GM12878 (cell line): ENCODE measurements at regions not wholly inside any gene's neighbourhood (a gene's known extent, or its start where the extent isn't known, plus 50 kb on each side); places are given as distances from the start of the nearest gene placed in this dataset.

ENCODE experiments used
- ATAC-seq: fragments of 200-7000 bp; cut with Tn5 transposase; 3 replicates; pipeline ENCODE4 v1.9.1; 2020; ENCODE audit warnings: mild to moderate bottlenecking, moderate library complexity
- BruUV-seq: library from RNA; stranded (reverse); fragments of 400-500 nt; replicated peaks from 2 replicates; lab custom pipeline; 2021; lab: Mats Ljungman, UMichigan
- CTCF ChIA-PET: fragments of 300-600 bp; sonication (Branson Sonifier 250); formaldehyde crosslinking; extraction: SDS; loops from one replicate; lab custom pipeline; 2021; ENCODE audit warnings: inconsistent platforms; lab: Yijun Ruan, JAX
- POLR2A ChIA-PET: fragments of 350-600 bp; formaldehyde crosslinking; extraction: SDS; loops from one replicate; lab custom pipeline; 2021; ENCODE audit warnings: inconsistent platforms; lab: Charles Lee
- RAD21 ChIA-PET: fragments of 300-600 bp; sonication (Branson Sonifier 250); formaldehyde crosslinking; loops from one replicate; lab custom pipeline; 2023; ENCODE audit warnings: antibody characterized with exemption; ENCODE audit not compliant: unreplicated experiment; lab: Charles Lee
- SMC1A ChIA-PET: fragments of 300-600 bp; sonication (Branson Sonifier 250); formaldehyde crosslinking; loops from one replicate; lab custom pipeline; 2023; ENCODE audit not compliant: unreplicated experiment, uncharacterized antibody; lab: Charles Lee
- DNase-seq: peaks from one replicate; pipeline ENCODE4 v3.0.0-alpha.2; 2011; ENCODE audit warnings: low read depth, low spot score
- FAIRE-seq: peaks from 3 replicates; lab custom pipeline; 2011; peaks lifted over from hg19 to GRCh38; lab: Jason Lieb, UNC
- H2AFZ ChIP-seq: 2 replicates; pipeline ENCODE4 v1.6.0; 2011; ENCODE audit warnings: low read depth, low read length, control low read depth; ENCODE audit not compliant: control insufficient read depth
- H3K27ac ChIP-seq: 2 replicates; pipeline ENCODE4 v1.5.1; 2011; ENCODE audit warnings: control low read depth; ENCODE audit not compliant: control insufficient read depth, insufficient read depth
- H3K27me3 ChIP-seq, 2 experiments: replicated peaks in 1 of 2; 2 replicates each; pipeline versions ENCODE4 v1.6.0 to v1.6.1; 2011; ENCODE audit warnings: low read length in 1 of 2; ENCODE audit not compliant: control insufficient read depth in 2 of 2, insufficient read depth in 2 of 2
- H3K36me3 ChIP-seq, 2 experiments: 2 replicates each; pipeline ENCODE4 v1.5.1; 2011; ENCODE audit warnings: low read length in 1 of 2; ENCODE audit not compliant: control insufficient read depth in 2 of 2, insufficient read depth in 2 of 2
- H3K4me1 ChIP-seq: 2 replicates; pipeline ENCODE4 v1.6.1; 2011; ENCODE audit warnings: mild to moderate bottlenecking, low read length, moderate library complexity, mixed read lengths; ENCODE audit not compliant: control insufficient read depth, insufficient read depth
- H3K4me2 ChIP-seq: 2 replicates; pipeline ENCODE4 v1.6.0; 2011; ENCODE audit warnings: control low read depth; ENCODE audit not compliant: control insufficient read depth, insufficient read depth
- H3K4me3 ChIP-seq: fragments of 200-600 bp; sonication (generic); 2 replicates; pipeline ENCODE4 v1.5.1; 2016
- H3K79me2 ChIP-seq: 2 replicates; pipeline ENCODE4 v1.6.0; 2011; ENCODE audit warnings: low read length; ENCODE audit not compliant: control insufficient read depth, insufficient read depth
- H3K9ac ChIP-seq: 2 replicates; pipeline ENCODE4 v1.8.0; 2011; ENCODE audit warnings: low read length, control low read depth, mixed read lengths; ENCODE audit not compliant: control insufficient read depth, insufficient read depth
- H3K9me3 ChIP-seq: replicated peaks from 3 replicates; pipeline ENCODE4 v1.5.1; 2011; ENCODE audit warnings: mild to moderate bottlenecking, low read length; ENCODE audit not compliant: control insufficient read depth, insufficient read depth
- H4K20me1 ChIP-seq: 2 replicates; pipeline ENCODE4 v1.6.0; 2011; ENCODE audit not compliant: control insufficient read depth, insufficient read depth
- CTCF ChIP-seq, 3 experiments: IDR thresholded peaks in 2 of 3; conservative IDR thresholded peaks in 1 of 3; 2 replicates each; pipeline ENCODE4 v1.5.1; 2011; ENCODE audit warnings: low read depth in 3 of 3, low read length in 3 of 3, mild to moderate bottlenecking in 3 of 3, control low read depth in 2 of 3, moderate library complexity in 2 of 3, inconsistent platforms in 1 of 3, mixed read lengths in 1 of 3; ENCODE audit not compliant: control insufficient read depth in 2 of 3, insufficient read depth in 1 of 3; ENCODE audit errors: extremely low read depth in 1 of 3
- EZH2 ChIP-seq: IDR thresholded peaks from 2 replicates; pipeline ENCODE4 v1.6.1; 2012; ENCODE audit warnings: low read depth, mild to moderate bottlenecking, control low read depth, inconsistent platforms, low read length, borderline replicate concordance; ENCODE audit not compliant: control insufficient read depth
- HSF1 ChIP-seq: fragments of 150-350 bp; IDR thresholded peaks from 2 replicates; pipeline ENCODE4 v1.6.1; 2014; ENCODE audit warnings: mild to moderate bottlenecking, low read depth, low read length
- KLF5 ChIP-seq: fragments of 450-650 bp; IDR thresholded peaks from 2 replicates; pipeline ENCODE4 v1.6.1; 2014; ENCODE audit warnings: mild to moderate bottlenecking; ENCODE audit not compliant: partially characterized antibody
- NFXL1 ChIP-seq: fragments of 450-650 bp; IDR thresholded peaks from 2 replicates; pipeline ENCODE4 v1.6.1; 2017; ENCODE audit warnings: antibody characterized with exemption, mild to moderate bottlenecking, borderline replicate concordance
- POLR2AphosphoS5 ChIP-seq: IDR thresholded peaks from 2 replicates; pipeline ENCODE4 v1.6.1; 2011; ENCODE audit warnings: mild to moderate bottlenecking, low read length, inconsistent platforms
- STAT1 ChIP-seq: fragments of 450-650 bp; conservative IDR thresholded peaks from 2 replicates; pipeline ENCODE4 v1.6.1; 2014; ENCODE audit warnings: antibody characterized with exemption, mild to moderate bottlenecking
- ZBED1 ChIP-seq: IDR thresholded peaks from 2 replicates; pipeline ENCODE4 v1.6.1; 2016; ENCODE audit warnings: borderline replicate concordance
- WGBS: methylation state at CpG from one replicate; pipeline ENCODE4 v1.1.6; 2016; ENCODE audit warnings: low lambda C conversion rate; ENCODE audit not compliant: insufficient replicate concordance, insufficient coverage; ENCODE audit errors: missing lambda C conversion rate; 5-methylcytosine and 5-hydroxymethylcytosine counted together
- in situ Hi-C: fragments of 300-500 bp; cut with MboI; formaldehyde crosslinking; loops from 9 replicates; pipeline ENCODE4 v1.14.3; 2018; ENCODE audit warnings: mixed read lengths
- intact Hi-C: fragments of 100-400 bp; cut with micrococcal nuclease; formaldehyde crosslinking; loops from one replicate; pipeline ENCODE4 v1.14.2; 2022; ENCODE audit not compliant: unreplicated experiment
- TF ChIP-seq, protein P1 (sequence below): IDR thresholded peaks from 2 replicates; pipeline ENCODE4 v1.6.1; 2011; ENCODE audit warnings: borderline replicate concordance, low read depth, mild to moderate bottlenecking, moderate library complexity, low read length; ENCODE audit not compliant: insufficient read depth, poor library complexity, severe bottlenecking

- H3K27me3 ChIP-seq = no peaks in the 10 kb centered on the region
- CTCF ChIA-PET = no interaction called here
- H3K27ac ChIP-seq = no peak overlapping the region
- RAD21 ChIA-PET = no interaction called here
- H4K20me1 ChIP-seq = no peaks in the 10 kb centered on the region
- DNase-seq (no peak), FAIRE-seq (no peak), ATAC-seq (no peak)
- H3K4me3 ChIP-seq = no peak overlapping the region
- no peaks in the 10 kb centered on the region for H3K79me2 ChIP-seq
- POLR2A ChIA-PET = no interaction called here
- no peaks in the 10 kb centered on the region for H3K36me3 ChIP-seq
- intact Hi-C loops = no loop called here
- in situ Hi-C loops = no loop called here
- TF ChIP-seq ZBED1 (no peak), STAT1 (no peak), HSF1 (no peak), NFXL1 (no peak), EZH2 (no peak), POLR2AphosphoS5 (no peak), CTCF (IDR thresholded peaks at IDR 0.05 in 2 of 3, conservative IDR thresholded peaks at IDR 0.05 in 1 of 3; ENCODE audit: control insufficient read depth in 2 of 3, extremely low read depth in 1 of 3, insufficient read depth in 1 of 3, low read depth in 3 of 3, low read length in 3 of 3) (no peak), KLF5 (no peak)
- TF ChIP-seq, protein P1, sequence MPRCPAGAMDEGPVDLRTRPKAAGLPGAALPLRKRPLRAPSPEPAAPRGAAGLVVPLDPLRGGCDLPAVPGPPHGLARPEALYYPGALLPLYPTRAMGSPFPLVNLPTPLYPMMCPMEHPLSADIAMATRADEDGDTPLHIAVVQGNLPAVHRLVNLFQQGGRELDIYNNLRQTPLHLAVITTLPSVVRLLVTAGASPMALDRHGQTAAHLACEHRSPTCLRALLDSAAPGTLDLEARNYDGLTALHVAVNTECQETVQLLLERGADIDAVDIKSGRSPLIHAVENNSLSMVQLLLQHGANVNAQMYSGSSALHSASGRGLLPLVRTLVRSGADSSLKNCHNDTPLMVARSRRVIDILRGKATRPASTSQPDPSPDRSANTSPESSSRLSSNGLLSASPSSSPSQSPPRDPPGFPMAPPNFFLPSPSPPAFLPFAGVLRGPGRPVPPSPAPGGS = no peak
- H2AFZ ChIP-seq = no peak overlapping the region
- no peak overlapping the region for H3K4me2 ChIP-seq
- H3K9ac ChIP-seq = no peak overlapping the region
- 0% methylated on average over 2 of the region's 2 CpGs for WGBS
- BruUV-seq = no TSS peak
- no peaks in the 10 kb centered on the region for H3K4me1 ChIP-seq
- H3K9me3 ChIP-seq = no peaks in the 10 kb centered on the region
- SMC1A ChIA-PET = no interaction called here
Measured at GRCh38 chr4:64479338-64479737, 70.1 kb upstream of the TECRL start.
